GM19324 (cell line): ENCODE measurements at regions not wholly inside any gene's neighbourhood (a gene's known extent, or its start where the extent isn't known, plus 50 kb on each side); places are given as distances from the start of the nearest gene placed in this dataset.

Source experiments
- ATAC-seq: cut with Tn5 transposase; IDR thresholded peaks from one replicate; pipeline ENCODE4 v1.9.1; 2021; ENCODE audit warnings: mild to moderate bottlenecking, moderate library complexity; ENCODE audit not compliant: unreplicated experiment, low FRiP score

GRCh38 chr3:3286014-3286413, 106.5 kb upstream of the CRBN start:
- no peak for ATAC-seq

- ATAC-seq = no peak
These were observed 101.5 kb upstream of the CRBN start for GRCh38 chr3:3281024-3281423.

- ATAC-seq = no peak
These were observed 100.9 kb upstream of the CRBN start for GRCh38 chr3:3280396-3280795.

DNA sequence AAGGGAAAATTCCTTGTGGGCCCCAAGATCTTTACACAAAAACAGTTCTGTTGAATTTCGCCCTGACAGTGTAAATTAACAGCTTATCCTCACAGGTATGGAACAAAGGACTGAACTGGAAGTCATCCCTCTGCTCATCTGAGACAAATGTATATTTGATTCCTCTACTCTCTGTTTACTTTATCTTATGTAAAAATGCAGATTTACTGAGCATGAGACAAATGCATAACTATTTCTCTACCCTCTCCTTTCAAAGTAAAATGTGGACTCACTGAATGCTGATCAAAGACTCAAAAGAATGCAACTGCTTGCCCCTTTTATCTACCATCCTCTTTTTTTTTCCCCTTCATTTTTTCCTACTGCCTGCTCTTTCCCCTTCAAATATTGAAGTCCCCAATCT, 98.6 kb upstream of the CRBN start:
- no peak for ATAC-seq

DNA sequence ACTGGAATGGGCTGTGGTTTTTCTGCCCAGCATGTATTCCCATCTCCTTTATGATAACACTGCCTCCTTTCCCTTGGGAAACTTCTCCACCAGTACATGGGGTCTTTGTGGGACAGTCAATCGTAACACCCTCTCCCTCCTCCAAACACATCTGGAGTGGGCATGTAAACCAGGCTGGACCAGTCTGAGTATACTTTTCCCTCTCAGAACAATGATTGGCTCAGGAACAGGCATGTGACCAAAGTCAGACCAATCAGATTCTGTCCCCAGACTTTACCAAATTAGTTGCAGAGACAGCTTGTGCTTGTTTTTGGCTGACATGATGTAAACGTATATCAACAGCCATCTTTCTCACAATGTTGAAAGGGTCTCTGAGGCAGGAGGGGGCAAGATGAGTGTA, 97.1 kb upstream of the CRBN start:
- no peak for ATAC-seq

DNA sequence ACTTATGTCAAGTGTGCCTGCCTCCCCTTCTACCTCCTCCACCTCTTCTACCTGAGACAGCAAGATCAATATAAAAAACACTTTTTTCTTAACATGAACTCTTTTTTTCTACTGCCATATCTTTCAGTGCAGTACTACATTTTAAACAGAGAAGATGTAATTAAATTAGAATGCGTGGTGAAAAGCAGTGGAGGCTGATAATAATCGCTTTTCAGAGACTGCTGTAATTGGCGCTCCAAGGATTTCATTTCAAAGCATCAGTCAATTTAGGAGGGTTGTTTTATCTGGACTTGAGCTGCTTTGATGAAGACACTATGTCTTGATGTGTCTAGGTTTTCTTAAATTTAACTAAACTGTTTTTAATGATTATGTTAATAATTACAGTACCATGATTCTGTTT, 85.3 kb upstream of the CRBN start:
- no peak for ATAC-seq

DNA sequence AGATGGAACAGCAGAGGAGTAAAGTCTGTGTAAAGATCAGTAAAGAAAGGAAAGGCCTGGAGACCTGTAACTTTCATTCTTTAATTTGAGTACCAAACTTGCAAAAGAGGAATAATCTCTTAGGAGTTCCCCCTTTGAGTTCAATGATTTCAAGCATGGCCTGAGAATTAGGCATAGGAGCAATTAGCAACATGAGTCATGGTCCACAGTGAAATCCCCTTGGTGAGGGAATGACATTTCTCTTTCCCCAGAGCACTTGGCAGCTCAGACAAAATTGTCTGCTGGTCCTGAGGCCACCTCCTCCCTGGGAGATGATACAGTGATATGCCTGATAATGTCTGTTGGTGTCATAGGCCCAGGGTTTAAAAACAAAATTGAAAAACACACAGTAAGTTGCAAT, 81.4 kb upstream of the CRBN start:
- no peak for ATAC-seq

DNA sequence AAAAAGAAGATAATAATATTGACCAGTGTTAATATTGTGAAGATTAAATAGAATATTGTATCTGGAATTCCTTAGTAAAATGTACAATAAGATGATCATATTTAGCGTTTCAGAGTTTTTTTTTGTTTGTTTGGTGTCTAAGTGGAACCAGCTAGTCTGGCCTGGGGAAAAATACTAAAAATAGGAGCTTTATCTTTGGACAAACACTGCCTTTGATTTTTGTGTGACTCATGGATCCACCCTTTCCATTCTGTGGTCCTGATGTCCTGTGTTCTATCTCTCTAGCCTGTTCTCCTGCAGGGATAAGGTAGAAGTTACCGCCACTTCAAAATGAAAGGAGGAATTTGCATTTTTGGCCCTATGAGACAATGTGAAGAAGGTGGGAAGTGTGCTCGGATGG, 79.7 kb upstream of the CRBN start:
- no peak for ATAC-seq

DNA sequence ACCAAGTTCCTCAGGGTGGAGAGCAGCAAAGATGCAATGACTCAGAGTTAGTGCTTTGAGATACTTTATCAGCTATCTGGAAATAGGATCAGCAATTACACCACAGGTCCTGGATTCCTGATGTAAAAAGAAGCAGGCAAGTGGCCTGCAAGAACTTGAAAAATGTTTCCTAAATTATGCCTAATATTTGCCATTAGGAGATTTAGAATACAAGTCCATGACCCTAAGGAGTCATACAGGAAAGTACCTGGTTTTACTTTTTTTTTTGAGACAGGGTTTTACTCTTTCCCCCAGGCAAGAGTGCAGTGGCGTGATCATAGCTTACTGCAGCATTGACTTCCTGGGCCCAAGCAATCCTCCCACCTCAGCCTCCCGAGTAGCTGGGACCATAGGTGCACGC, 78.8 kb upstream of the CRBN start:
- ATAC-seq = no peak

DNA sequence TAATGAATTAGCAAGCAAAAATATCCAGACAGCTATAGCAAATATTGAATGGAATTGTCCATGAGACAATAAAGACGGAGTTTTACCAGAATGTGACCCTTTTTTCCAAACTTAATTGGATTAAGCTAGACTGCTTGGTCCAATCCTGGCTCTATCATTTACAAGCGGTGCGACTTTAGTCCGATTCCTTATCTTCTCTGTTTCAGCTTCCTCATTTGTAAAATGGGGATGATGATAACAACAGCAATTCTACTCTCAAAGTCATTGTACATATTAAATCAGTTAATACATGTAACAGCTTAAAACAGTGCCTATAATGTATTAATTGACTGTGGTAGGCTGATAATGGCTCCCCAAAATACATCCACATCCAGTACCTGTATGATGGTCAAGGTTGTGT, 62.1 kb upstream of the CRBN start:
- ATAC-seq = no peak

DNA sequence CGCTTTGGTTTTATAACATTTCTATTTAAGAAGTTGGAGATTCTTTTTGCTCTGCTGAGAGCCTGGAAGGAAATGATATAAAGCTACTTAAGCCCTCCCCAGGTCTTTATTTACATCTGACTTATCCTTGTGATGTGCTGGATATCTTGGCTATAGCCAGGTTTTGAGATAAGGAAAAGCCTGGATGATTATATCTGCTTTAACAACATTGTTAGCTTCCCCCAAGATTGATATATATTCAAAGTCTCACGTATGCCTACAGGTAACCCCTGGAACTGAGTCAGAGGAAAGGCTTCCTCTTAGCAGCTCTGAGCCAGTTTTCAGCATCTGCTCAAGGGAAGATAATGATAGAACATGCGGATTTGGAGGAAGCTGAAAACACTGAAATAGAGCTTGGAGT, 61.5 kb upstream of the CRBN start:
- ATAC-seq = no peak

GRCh38 chr3:3237979-3238378, 58.5 kb upstream of the CRBN start:
- ATAC-seq = no peak

GRCh38 chr3:3232251-3232650, 52.8 kb upstream of the CRBN start:
- ATAC-seq = no peak
